WTC11 (cell line): ENCODE measurements at regions not wholly inside any gene's neighbourhood (a gene's known extent, or its start where the extent isn't known, plus 50 kb on each side); places are given as distances from the start of the nearest gene placed in this dataset.

Experiments used
- ATAC-seq: fragments of 200-7000 bp; cut with Tn5 transposase; 2 replicates; pipeline ENCODE4 v1.10.0; 2021; ENCODE audit warnings: mild to moderate bottlenecking, moderate library complexity
- CTCF ChIA-PET: fragments of 300-600 bp; sonication (Branson Sonifier 250); formaldehyde crosslinking; loops from one replicate; lab custom pipeline; 2021; ENCODE audit warnings: antibody characterized with exemption; lab: Charles Lee
- POLR2A ChIA-PET: fragments of 350-600 bp; sonication (Branson Sonifier 250); formaldehyde crosslinking; loops from one replicate; lab custom pipeline; 2021; ENCODE audit warnings: antibody characterized with exemption; lab: Charles Lee
- DNase-seq: peaks from one replicate; pipeline ENCODE4 v3.0.0; 2021; ENCODE audit warnings: low spot score
- H3K27ac Mint-ChIP-seq: 2 replicates; pipeline ENCODE4 v1.8.0; 2021; ENCODE audit warnings: mixed read lengths
- H3K27me3 Mint-ChIP-seq: 2 replicates; pipeline ENCODE4 v1.8.0; 2021; ENCODE audit warnings: low read depth, mild to moderate bottlenecking, moderate library complexity, mixed read lengths
- H3K36me3 Mint-ChIP-seq: 2 replicates; pipeline ENCODE4 v1.8.0; 2021; ENCODE audit warnings: mixed read lengths
- H3K4me1 Mint-ChIP-seq: 2 replicates; pipeline ENCODE4 v1.8.0; 2022; ENCODE audit warnings: mixed read lengths
- H3K4me3 Mint-ChIP-seq: 2 replicates; pipeline ENCODE4 v1.8.0; 2021; ENCODE audit warnings: mild to moderate bottlenecking, moderate library complexity, mixed read lengths
- H3K9me3 Mint-ChIP-seq: 2 replicates; pipeline ENCODE4 v1.8.0; 2021; ENCODE audit warnings: mixed read lengths
- ARID4B ChIP-seq: sonication (generic); formaldehyde crosslinking; IDR thresholded peaks from 2 replicates; pipeline ENCODE4 v1.8.0; 2023; ENCODE audit warnings: missing genetic modification reagents, mild to moderate bottlenecking, borderline replicate concordance
- ATF3 ChIP-seq: sonication (generic); formaldehyde crosslinking; conservative IDR thresholded peaks from 2 replicates; pipeline ENCODE4 v1.8.1; 2022; ENCODE audit warnings: mild to moderate bottlenecking, missing genetic modification reagents
- E2F5 ChIP-seq: sonication (generic); formaldehyde crosslinking; IDR thresholded peaks from 2 replicates; pipeline ENCODE4 v1.8.1; 2022; ENCODE audit warnings: mild to moderate bottlenecking, moderate library complexity, missing genetic modification reagents
- GRHL2 ChIP-seq: fragments of 250-450 bp; sonication (Bioruptor Pico); IDR thresholded peaks from 2 replicates; pipeline ENCODE4 v1.8.0; 2022; ENCODE audit warnings: mild to moderate bottlenecking, moderate library complexity; ENCODE audit not compliant: insufficient replicate concordance, severe bottlenecking
- GTF2I ChIP-seq: fragments of 250-450 bp; sonication (Bioruptor Pico); conservative IDR thresholded peaks from 2 replicates; pipeline ENCODE4 v1.4.0; 2021; ENCODE audit warnings: mild to moderate bottlenecking
- JUN ChIP-seq: sonication (generic); formaldehyde crosslinking; IDR thresholded peaks from 2 replicates; pipeline ENCODE4 v1.8.0; 2023; ENCODE audit warnings: mild to moderate bottlenecking, missing genetic modification reagents
- MLX ChIP-seq: sonication (generic); formaldehyde crosslinking; IDR thresholded peaks from 2 replicates; pipeline ENCODE4 v1.8.1; 2023; ENCODE audit warnings: mild to moderate bottlenecking, missing genetic modification reagents, moderate library complexity
- NR2C2 ChIP-seq: sonication (generic); formaldehyde crosslinking; IDR thresholded peaks from 2 replicates; pipeline ENCODE4 v1.8.0; 2022; ENCODE audit warnings: mild to moderate bottlenecking, missing genetic modification reagents
- SMAD3 ChIP-seq: sonication (generic); formaldehyde crosslinking; IDR thresholded peaks from 2 replicates; pipeline ENCODE4 v1.8.0; 2022; ENCODE audit warnings: missing genetic modification reagents, mild to moderate bottlenecking, borderline replicate concordance
- SMAD4 ChIP-seq: sonication (generic); formaldehyde crosslinking; IDR thresholded peaks from 2 replicates; pipeline ENCODE4 v1.8.0; 2022; ENCODE audit warnings: mild to moderate bottlenecking, missing genetic modification reagents
- SOX15 ChIP-seq: fragments of 250-450 bp; sonication (Bioruptor Pico); IDR thresholded peaks from 2 replicates; pipeline ENCODE4 v1.9.0; 2021; ENCODE audit warnings: mild to moderate bottlenecking
- USF1 ChIP-seq: sonication (generic); formaldehyde crosslinking; IDR thresholded peaks from 2 replicates; pipeline ENCODE4 v1.8.0; 2022; ENCODE audit warnings: mild to moderate bottlenecking, missing genetic modification reagents
- ZBTB43 ChIP-seq: sonication (generic); formaldehyde crosslinking; IDR thresholded peaks from 2 replicates; pipeline ENCODE4 v1.8.1; 2023; ENCODE audit warnings: mild to moderate bottlenecking, missing genetic modification reagents
- ZNF219 ChIP-seq: sonication (generic); formaldehyde crosslinking; IDR thresholded peaks from 2 replicates; pipeline ENCODE4 v1.8.0; 2023; ENCODE audit warnings: missing genetic modification reagents, mild to moderate bottlenecking, borderline replicate concordance
- ZNF671 ChIP-seq: fragments of 250-450 bp; sonication (Bioruptor Pico); IDR thresholded peaks from 2 replicates; pipeline ENCODE4 v1.8.0; 2021; ENCODE audit warnings: mild to moderate bottlenecking

GRCh38 chr9:29564564-29564963 is 1991.3 kb upstream of the C9orf72 start (continued):
- TF ChIP-seq ARID4B (CRISPR knock-in tag) (no peak), USF1 (CRISPR knock-in tag) (no peak), JUN (CRISPR knock-in tag) (no peak)

GRCh38 chr9:29575219-29575618 is 2001.9 kb upstream of the C9orf72 start:
- ChIA-PET POLR2A (no interaction called here), CTCF (no interaction called here)
- H3K4me3 Mint-ChIP-seq: no peak overlapping the region
- no peak for ATAC-seq
- no peak overlapping the region for H3K27ac Mint-ChIP-seq
- DNase-seq: no peak
- peaks cover 6% of the 10 kb centered on the region for H3K9me3 Mint-ChIP-seq
- no peaks in the 10 kb centered on the region for H3K36me3 Mint-ChIP-seq
- no peaks in the 10 kb centered on the region for H3K27me3 Mint-ChIP-seq
- TF ChIP-seq SMAD4 (CRISPR knock-in tag): no peak
- no peak for TF ChIP-seq NR2C2 (CRISPR knock-in tag)
- no peak for TF ChIP-seq ZNF219
- no peak for TF ChIP-seq GTF2I (CRISPR knock-in tag)
- H3K4me1 Mint-ChIP-seq: no peaks in the 10 kb centered on the region

- Mint-ChIP-seq H3K27ac (no peak overlapping the region), H3K4me1 (peaks cover 10% of the 10 kb centered on the region), H3K4me3 (no peak overlapping the region), H3K36me3 (peaks cover 11% of the 10 kb centered on the region), H3K27me3 (no peaks in the 10 kb centered on the region), H3K9me3 (peaks cover 24% of the 10 kb centered on the region)
- no peak for ATAC-seq
- TF ChIP-seq SMAD3 (CRISPR knock-in tag) (no peak), SOX15 (CRISPR knock-in tag) (no peak), ZNF671 (CRISPR knock-in tag) (no peak), NR2C2 (CRISPR knock-in tag) (no peak), MLX (CRISPR knock-in tag) (no peak)
- ChIA-PET POLR2A (no interaction called here), CTCF (no interaction called here)
- no peak for DNase-seq
These were observed 2015.1 kb upstream of the C9orf72 start for GRCh38 chr9:29588361-29588760.

GRCh38 chr9:29609282-29609681 is 2036.0 kb upstream of the C9orf72 start:
- ChIA-PET POLR2A (no interaction called here), CTCF (no interaction called here)
- DNase-seq: no peak
- Mint-ChIP-seq H3K27ac (no peak overlapping the region), H3K4me1 (no peaks in the 10 kb centered on the region), H3K4me3 (no peak overlapping the region), H3K36me3 (no peaks in the 10 kb centered on the region), H3K9me3 (no peaks in the 10 kb centered on the region), H3K27me3 (no peaks in the 10 kb centered on the region)
- ATAC-seq: no peak
- TF ChIP-seq ATF3: no peak
- TF ChIP-seq GRHL2 (CRISPR knock-in tag): no peak
- no peak for TF ChIP-seq ZBTB43 (CRISPR knock-in tag)
- no peak for TF ChIP-seq E2F5 (CRISPR knock-in tag)
